OCI-LY1 (cell line): ENCODE measurements at regions not wholly inside any gene's neighbourhood (a gene's known extent, or its start where the extent isn't known, plus 50 kb on each side); places are given as distances from the start of the nearest gene placed in this dataset.

Experiments
- CTCF ChIP-seq: fragments of 200-600 bp; sonication (generic), shearing (Covaris generic); IDR thresholded peaks from 2 replicates; pipeline ENCODE4 v1.5.1; 2017; ENCODE audit warnings: mild to moderate bottlenecking, antibody characterized with exemption, low read length, moderate library complexity, mixed read lengths
- EZH2 ChIP-seq: fragments of 200-600 bp; sonication (generic), shearing (Covaris generic); IDR thresholded peaks from 2 replicates; pipeline ENCODE4 v1.8.0; 2017; ENCODE audit warnings: borderline replicate concordance, mixed run types, mild to moderate bottlenecking, antibody characterized with exemption, low read length, moderate library complexity, mixed read lengths

GRCh38 chr7:130896051-130896881 lies 162.3 kb upstream of the KLF14 start:
- TF ChIP-seq CTCF (0 out of 2 replicates have a peak, but pooled peaks have one; percentile 19), EZH2 (no peak)
